Hepatocyte (in vitro differentiated cells): ENCODE measurements at regions not wholly inside any gene's neighbourhood (a gene's known extent, or its start where the extent isn't known, plus 50 kb on each side); places are given as distances from the start of the nearest gene placed in this dataset.

Experiments used
- CTCF ChIP-seq: fragments of 200-600 bp; sonication (generic); IDR thresholded peaks from 2 replicates; pipeline ENCODE4 v1.5.1; 2016; ENCODE audit warnings: antibody characterized with exemption, mild to moderate bottlenecking; ENCODE audit not compliant: poor library complexity
- EZH2 ChIP-seq: fragments of 200-600 bp; sonication (generic); IDR thresholded peaks from 2 replicates; pipeline ENCODE4 v1.6.1; 2016; ENCODE audit warnings: antibody characterized with exemption, mild to moderate bottlenecking, borderline replicate concordance
- EZH2phosphoT487 ChIP-seq: fragments of 200-600 bp; sonication (generic); IDR thresholded peaks from one replicate; pipeline ENCODE4 v1.6.1; 2018; ENCODE audit warnings: antibody characterized with exemption, mild to moderate bottlenecking, low read depth, moderate library complexity; ENCODE audit not compliant: unreplicated experiment, severe bottlenecking

DNA sequence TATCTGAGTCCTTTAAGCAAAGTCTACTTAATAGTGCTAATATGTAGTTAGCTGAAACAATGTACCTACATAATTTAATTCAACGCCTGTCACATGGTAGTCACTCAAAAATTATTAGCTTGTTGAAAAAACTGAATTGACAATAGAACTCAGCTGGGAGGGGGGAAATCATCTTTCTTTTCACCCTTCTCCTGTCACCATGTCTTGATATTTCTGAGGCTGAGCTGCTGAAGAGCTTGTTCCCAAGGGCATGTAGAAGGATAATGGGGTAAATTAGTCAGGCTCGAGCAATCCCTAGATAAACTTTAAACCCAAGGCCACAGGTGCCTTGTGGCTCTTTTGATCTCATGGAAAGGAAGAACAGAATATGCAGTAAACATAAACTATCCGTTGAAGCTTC is 339.6 kb upstream of the LRATD1 start:
- TF ChIP-seq CTCF: no peak
- no peak for TF ChIP-seq EZH2
- TF ChIP-seq EZH2phosphoT487: no peak
